Activated T-helper 1 cell treated with anti-CD3 and anti-CD28 coated beads, Interleukin-12 subunit alpha, Interleukin-12 subunit beta, Interleukin-2, Interleukin-4 antibody, amounts not matched to agents 30 ng/mL and 10 ng/mL and 1 ng/mL, durations not matched to agents 14 hours and 24 hours and 36 hours (primary cell): ENCODE measurements at regions not wholly inside any gene's neighbourhood (a gene's known extent, or its start where the extent isn't known, plus 50 kb on each side); places are given as distances from the start of the nearest gene placed in this dataset.
"Not testable (repeated sequence)": the region's sequence is repeated elsewhere in the genome, so short reads cannot be mapped to it uniquely, and the experiment has no call there.

ENCODE experiments used
- DNase-seq: peaks from one replicate; pipeline ENCODE4 v3.0.0; 2021; ENCODE audit warnings: low spot score
- H3K27ac Mint-ChIP-seq: one replicate; pipeline ENCODE4 v1.8.0; 2021; ENCODE audit warnings: mild to moderate bottlenecking, mixed read lengths
- H3K27me3 Mint-ChIP-seq: one replicate; pipeline ENCODE4 v1.8.0; 2022; ENCODE audit warnings: mild to moderate bottlenecking, moderate library complexity, mixed read lengths; ENCODE audit not compliant: insufficient read depth
- H3K36me3 Mint-ChIP-seq: one replicate; pipeline ENCODE4 v1.8.0; 2021; ENCODE audit warnings: low read depth, mixed read lengths
- H3K4me1 Mint-ChIP-seq: one replicate; pipeline ENCODE4 v1.8.0; 2021; ENCODE audit warnings: low read depth, mixed read lengths
- H3K4me3 Mint-ChIP-seq: one replicate; pipeline ENCODE4 v1.8.0; 2021; ENCODE audit warnings: mild to moderate bottlenecking, moderate library complexity, mixed read lengths
- H3K9me3 Mint-ChIP-seq: one replicate; pipeline ENCODE4 v1.8.0; 2021; ENCODE audit warnings: mixed read lengths
- intact Hi-C: fragments of 100-400 bp; cut with micrococcal nuclease; formaldehyde crosslinking; loops from one replicate; pipeline ENCODE4 v1.15.1; 2024

GRCh38 chr19:27419217-27419616 lies 1793.7 kb downstream of the UQCRFS1 start:
- intact Hi-C loops, result loop anchor here (5.0 kb wide), 1 partner anchor 208 kb away; no protein-coding TSS in a partner anchor
- H3K27ac Mint-ChIP-seq, H3K4me3 Mint-ChIP-seq, DNase-seq, H3K36me3 Mint-ChIP-seq, H3K4me1 Mint-ChIP-seq, H3K27me3 Mint-ChIP-seq: not testable (repeated sequence)
- peaks cover 54% of the 10 kb centered on the region for H3K9me3 Mint-ChIP-seq

DNA sequence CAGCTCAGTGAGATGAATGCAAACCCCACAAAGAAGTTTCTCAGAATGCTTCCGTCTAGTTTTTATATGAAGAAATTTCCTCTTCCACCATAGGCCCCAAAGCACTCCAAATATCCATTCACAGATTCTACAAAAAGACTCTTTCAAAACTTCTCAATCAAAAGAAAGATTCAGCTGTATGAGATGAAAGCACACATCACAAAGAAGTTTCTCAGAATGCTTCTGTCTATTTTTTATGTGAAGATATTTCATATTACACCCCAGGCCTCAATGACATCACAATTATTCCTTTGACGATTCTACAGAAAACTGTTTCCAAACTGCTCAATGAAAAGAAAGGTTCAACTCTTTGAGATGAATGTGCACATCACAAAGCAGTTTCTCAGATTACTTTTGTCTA lies 1819.4 kb downstream of the UQCRFS1 start:
- no peak for DNase-seq
- Mint-ChIP-seq H3K4me3 (no peak overlapping the region), H3K36me3 (no peaks in the 10 kb centered on the region), H3K4me1 (no peaks in the 10 kb centered on the region), H3K27ac (no peak overlapping the region), H3K27me3 (no peaks in the 10 kb centered on the region), H3K9me3 (peaks cover 89% of the 10 kb centered on the region)
- intact Hi-C loops, result no loop called here

GRCh38 chr19:27392027-27392632 lies 1820.8 kb downstream of the UQCRFS1 start:
- H3K27ac Mint-ChIP-seq, result no peak overlapping the region
- H3K9me3 Mint-ChIP-seq, result peaks cover 89% of the 10 kb centered on the region
- DNase-seq, result no peak
- H3K4me1 Mint-ChIP-seq, result no peaks in the 10 kb centered on the region
- H3K27me3 Mint-ChIP-seq, result no peaks in the 10 kb centered on the region
- no peak overlapping the region for H3K4me3 Mint-ChIP-seq
- H3K36me3 Mint-ChIP-seq, result no peaks in the 10 kb centered on the region
- intact Hi-C loops, result no loop called here

DNA sequence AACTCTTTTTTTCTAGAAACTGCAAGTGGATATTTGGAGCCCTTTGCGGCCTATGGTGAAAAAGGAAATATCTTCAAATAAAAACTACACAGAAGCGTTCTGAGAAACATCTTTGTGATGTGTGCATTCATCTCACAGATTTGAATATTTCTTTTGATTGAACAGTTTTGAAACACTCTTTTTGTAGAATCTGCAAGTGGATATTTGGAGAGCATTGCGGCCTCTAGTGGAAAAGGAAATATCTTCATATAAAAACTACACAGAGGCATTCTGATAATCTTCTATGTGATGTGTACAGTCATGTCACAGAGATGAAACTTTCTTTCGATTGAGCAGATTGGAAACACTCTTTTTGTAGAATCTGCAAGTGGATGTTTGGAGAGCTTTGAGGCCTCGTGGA lies 1833.6 kb downstream of the UQCRFS1 start:
- H3K4me3 Mint-ChIP-seq, H3K27me3 Mint-ChIP-seq, intact Hi-C loops, H3K4me1 Mint-ChIP-seq, H3K36me3 Mint-ChIP-seq, DNase-seq, H3K27ac Mint-ChIP-seq: not testable (repeated sequence)
- H3K9me3 Mint-ChIP-seq, result peaks cover 78% of the 10 kb centered on the region

GRCh38 chr19:27369603-27370002 lies 1843.3 kb downstream of the UQCRFS1 start:
- H3K36me3 Mint-ChIP-seq, intact Hi-C loops, H3K27me3 Mint-ChIP-seq, H3K4me3 Mint-ChIP-seq, H3K27ac Mint-ChIP-seq, DNase-seq, H3K4me1 Mint-ChIP-seq: not testable (repeated sequence)
- H3K9me3 Mint-ChIP-seq, result peaks cover 86% of the 10 kb centered on the region

- H3K27ac Mint-ChIP-seq, H3K4me3 Mint-ChIP-seq, H3K27me3 Mint-ChIP-seq, DNase-seq, intact Hi-C loops, H3K36me3 Mint-ChIP-seq, H3K4me1 Mint-ChIP-seq: not testable (repeated sequence)
- H3K9me3 Mint-ChIP-seq, result peaks cover 94% of the 10 kb centered on the region
Observed at GRCh38 chr19:27362438-27362837, 1850.5 kb downstream of the UQCRFS1 start.

DNA sequence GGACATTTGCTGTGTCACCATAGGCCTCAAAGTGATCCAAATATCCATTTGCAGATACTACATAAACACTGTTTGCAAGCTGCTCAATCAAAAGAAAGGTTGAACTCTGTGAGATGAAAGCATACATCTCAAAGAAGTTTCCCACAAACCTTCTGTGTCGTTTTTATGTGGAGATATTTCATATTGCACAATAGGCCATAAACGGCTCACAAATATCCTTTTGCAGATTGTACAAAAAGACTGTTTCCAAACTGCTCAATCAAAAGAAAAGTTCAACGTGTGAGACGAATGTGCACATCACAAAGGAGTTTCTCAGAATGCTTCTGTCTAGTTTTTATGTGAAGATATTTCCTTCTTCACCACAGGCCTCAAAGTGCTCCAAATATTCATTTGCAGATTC lies 1857.4 kb downstream of the UQCRFS1 start:
- intact Hi-C loops, H3K4me1 Mint-ChIP-seq: not testable (repeated sequence)

More for the DNA sequence above, 1857.4 kb downstream of the UQCRFS1 start:
- H3K4me3 Mint-ChIP-seq, DNase-seq, H3K36me3 Mint-ChIP-seq, H3K27ac Mint-ChIP-seq, H3K27me3 Mint-ChIP-seq: not testable (repeated sequence)
- H3K9me3 Mint-ChIP-seq, result peaks cover 100% of the 10 kb centered on the region
